ENCODE measurements at regions not wholly inside any gene's neighbourhood (a gene's known extent, or its start where the extent isn't known, plus 50 kb on each side); places are given as distances from the start of the nearest gene placed in this dataset.

- TF ChIP-seq EZH2 (IDR thresholded peaks at IDR 0.05; ENCODE audit: insufficient read depth, poor library complexity, severe bottlenecking) (no peak), EZH2phosphoT487 (IDR thresholded peaks at IDR 0.05; ENCODE audit: insufficient read depth, low read depth) (no peak)
These were observed 1588.5 kb downstream of the BRINP3 start for GRCh38 chr1:188889166-188889565.
